WTC11 (cell line): ENCODE measurements at regions not wholly inside any gene's neighbourhood (a gene's known extent, or its start where the extent isn't known, plus 50 kb on each side); places are given as distances from the start of the nearest gene placed in this dataset.
"Not testable (repeated sequence)": the region's sequence is repeated elsewhere in the genome, so short reads cannot be mapped to it uniquely, and the experiment has no call there.

Experiments used
- ATAC-seq: fragments of 200-7000 bp; cut with Tn5 transposase; 2 replicates; pipeline ENCODE4 v1.10.0; 2021; ENCODE audit warnings: mild to moderate bottlenecking, moderate library complexity
- CTCF ChIA-PET: fragments of 300-600 bp; sonication (Branson Sonifier 250); formaldehyde crosslinking; loops from one replicate; lab custom pipeline; 2021; ENCODE audit warnings: antibody characterized with exemption; lab: Charles Lee
- POLR2A ChIA-PET: fragments of 350-600 bp; sonication (Branson Sonifier 250); formaldehyde crosslinking; loops from one replicate; lab custom pipeline; 2021; ENCODE audit warnings: antibody characterized with exemption; lab: Charles Lee
- DNase-seq: peaks from one replicate; pipeline ENCODE4 v3.0.0; 2021; ENCODE audit warnings: low spot score
- H3K27ac Mint-ChIP-seq: 2 replicates; pipeline ENCODE4 v1.8.0; 2021; ENCODE audit warnings: mixed read lengths
- H3K27me3 Mint-ChIP-seq: 2 replicates; pipeline ENCODE4 v1.8.0; 2021; ENCODE audit warnings: low read depth, mild to moderate bottlenecking, moderate library complexity, mixed read lengths
- H3K36me3 Mint-ChIP-seq: 2 replicates; pipeline ENCODE4 v1.8.0; 2021; ENCODE audit warnings: mixed read lengths
- H3K4me1 Mint-ChIP-seq: 2 replicates; pipeline ENCODE4 v1.8.0; 2022; ENCODE audit warnings: mixed read lengths
- H3K4me3 Mint-ChIP-seq: 2 replicates; pipeline ENCODE4 v1.8.0; 2021; ENCODE audit warnings: mild to moderate bottlenecking, moderate library complexity, mixed read lengths
- H3K9me3 Mint-ChIP-seq: 2 replicates; pipeline ENCODE4 v1.8.0; 2021; ENCODE audit warnings: mixed read lengths
- CREM ChIP-seq: sonication (generic); formaldehyde crosslinking; IDR thresholded peaks from 2 replicates; pipeline ENCODE4 v1.8.1; 2022; ENCODE audit warnings: mild to moderate bottlenecking, missing genetic modification reagents, moderate library complexity
- GABPB1 ChIP-seq: sonication (generic); formaldehyde crosslinking; IDR thresholded peaks from 2 replicates; pipeline ENCODE4 v1.8.1; 2023; ENCODE audit warnings: mild to moderate bottlenecking, missing genetic modification reagents
- JAZF1 ChIP-seq: fragments of 250-450 bp; sonication (Bioruptor Pico); IDR thresholded peaks from 2 replicates; pipeline ENCODE4 v1.9.0; 2021; ENCODE audit warnings: moderate library complexity, mild to moderate bottlenecking, inconsistent platforms
- NFE2L1 ChIP-seq: sonication (generic); formaldehyde crosslinking; IDR thresholded peaks from 2 replicates; pipeline ENCODE4 v1.8.1; 2023; ENCODE audit warnings: missing genetic modification reagents
- NR1H2 ChIP-seq: sonication (generic); formaldehyde crosslinking; IDR thresholded peaks from 2 replicates; pipeline ENCODE4 v1.9.0; 2021; ENCODE audit warnings: mild to moderate bottlenecking, moderate library complexity, missing genetic modification reagents
- TCF7 ChIP-seq: sonication (generic); formaldehyde crosslinking; IDR thresholded peaks from 2 replicates; pipeline ENCODE4 v1.8.0; 2022; ENCODE audit warnings: mild to moderate bottlenecking, low read depth, missing genetic modification reagents, moderate library complexity
- ZNF138 ChIP-seq: sonication (generic); formaldehyde crosslinking; conservative IDR thresholded peaks from 2 replicates; pipeline ENCODE4 v1.8.1; 2022; ENCODE audit warnings: mild to moderate bottlenecking, moderate library complexity, missing genetic modification reagents
- ZNF219 ChIP-seq: sonication (generic); formaldehyde crosslinking; IDR thresholded peaks from 2 replicates; pipeline ENCODE4 v1.8.0; 2023; ENCODE audit warnings: missing genetic modification reagents, mild to moderate bottlenecking, borderline replicate concordance
- TF ChIP-seq, protein P1 (sequence below): sonication (generic); formaldehyde crosslinking; IDR thresholded peaks from 2 replicates; pipeline ENCODE4 v1.8.1; 2023; ENCODE audit warnings: mild to moderate bottlenecking, missing genetic modification reagents, borderline replicate concordance
- TF ChIP-seq, protein P2 (sequence below): sonication (generic); formaldehyde crosslinking; IDR thresholded peaks from 2 replicates; pipeline ENCODE4 v1.8.1; 2022; ENCODE audit warnings: low read depth, missing genetic modification reagents, borderline replicate concordance
- TF ChIP-seq, protein P3 (sequence below): sonication (generic); formaldehyde crosslinking; IDR thresholded peaks from 2 replicates; pipeline ENCODE4 v1.8.1; 2022; ENCODE audit warnings: missing genetic modification reagents, borderline replicate concordance
- TF ChIP-seq, protein P4 (sequence below): sonication (generic); formaldehyde crosslinking; IDR thresholded peaks from 2 replicates; pipeline ENCODE4 v1.8.1; 2022; ENCODE audit warnings: mild to moderate bottlenecking, moderate library complexity, missing genetic modification reagents
- TF ChIP-seq, protein P5 (sequence below): sonication (generic); formaldehyde crosslinking; IDR thresholded peaks from 2 replicates; pipeline ENCODE4 v1.8.0; 2022; ENCODE audit warnings: missing genetic modification reagents

DNA sequence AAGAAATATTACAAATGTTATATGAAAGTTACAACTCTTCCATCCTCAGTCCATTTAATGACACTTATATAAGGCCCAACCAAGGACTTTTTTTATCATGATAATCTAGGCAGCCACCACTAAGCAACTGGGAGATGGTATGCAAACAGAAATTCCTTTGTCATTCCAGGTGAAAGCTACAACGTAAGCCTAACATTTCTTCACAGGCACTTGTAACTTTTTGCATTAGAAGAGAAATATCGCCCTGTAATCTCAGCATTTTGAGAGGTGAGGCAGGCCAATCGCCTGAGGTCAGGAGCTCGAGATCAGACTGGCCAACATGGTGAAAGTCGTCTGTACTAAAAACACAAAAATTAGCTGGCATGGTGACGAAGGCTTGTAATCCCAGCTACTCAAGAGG, 581.2 kb upstream of the SLC8A1 start (continued):
- TF ChIP-seq NFE2L1: no peak

DNA sequence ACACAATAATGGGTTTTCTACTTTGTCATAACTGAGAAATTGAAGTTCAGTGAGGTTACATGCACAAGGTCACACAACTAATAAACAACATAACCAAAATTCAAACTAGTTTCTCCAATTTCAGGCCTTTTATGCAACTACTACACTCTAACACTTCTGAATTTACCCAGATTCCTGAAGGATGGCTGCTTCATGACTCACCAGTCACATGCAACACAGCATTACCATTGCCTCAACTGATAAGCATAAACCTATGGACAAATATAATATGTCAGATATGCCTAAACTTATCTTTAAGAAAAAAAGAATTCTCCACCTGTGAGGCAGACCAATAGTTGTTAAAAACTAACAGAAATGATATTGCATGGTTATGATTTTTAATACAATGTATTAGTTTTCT, 586.5 kb upstream of the SLC8A1 start:
- DNase-seq (no peak), ATAC-seq (no peak)
- H3K9me3 Mint-ChIP-seq: peaks cover 31% of the 10 kb centered on the region
- no peaks in the 10 kb centered on the region; the same call in 1 of the 2 replicates for H3K36me3 Mint-ChIP-seq
- H3K4me1 Mint-ChIP-seq: peaks cover 33% of the 10 kb centered on the region
- H3K27me3 Mint-ChIP-seq: no peaks in the 10 kb centered on the region
- ChIA-PET CTCF (no interaction called here), POLR2A (no interaction called here)
- no peak for TF ChIP-seq TCF7 (CRISPR knock-in tag)
- TF ChIP-seq GABPB1: 0 out of 2 replicates have a peak, but pooled peaks have one; percentile 29
- no peak overlapping the region for H3K27ac Mint-ChIP-seq
- H3K4me3 Mint-ChIP-seq: no peak overlapping the region

DNA sequence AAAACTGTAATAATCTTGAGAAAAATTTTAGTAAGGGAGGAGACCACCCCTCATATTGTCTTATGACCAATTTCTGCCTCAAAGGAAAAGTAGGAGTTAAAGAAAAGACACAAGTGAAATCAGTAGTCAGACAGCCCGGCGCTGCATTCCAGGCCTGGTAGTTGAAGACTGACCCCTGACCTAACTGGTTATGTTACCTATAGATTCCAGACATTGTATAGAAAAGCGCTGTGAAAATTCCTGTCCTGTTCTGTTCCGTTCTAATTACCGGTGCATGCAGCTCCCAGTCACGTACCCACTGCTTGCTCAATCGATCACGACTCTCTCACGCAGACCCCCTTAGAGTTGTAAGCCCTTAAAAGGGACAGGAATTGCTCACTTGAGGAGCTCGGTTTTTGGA, 587.9 kb upstream of the SLC8A1 start:
- ATAC-seq, CTCF ChIA-PET, POLR2A ChIA-PET, H3K27me3 Mint-ChIP-seq, H3K36me3 Mint-ChIP-seq, H3K4me3 Mint-ChIP-seq: not testable (repeated sequence)
- Mint-ChIP-seq H3K27ac (peak overlapping the region; percentile 13; the same call in 1 of the 2 replicates), H3K9me3 (peaks cover 31% of the 10 kb centered on the region), H3K4me1 (peaks cover 27% of the 10 kb centered on the region)
- peak; percentile 11 for DNase-seq

- TF ChIP-seq JAZF1 (CRISPR knock-in tag): no peak
- no peak for TF ChIP-seq GABPB1
- no peak for TF ChIP-seq NR1H2 (CRISPR knock-in tag)
- TF ChIP-seq, protein P1, sequence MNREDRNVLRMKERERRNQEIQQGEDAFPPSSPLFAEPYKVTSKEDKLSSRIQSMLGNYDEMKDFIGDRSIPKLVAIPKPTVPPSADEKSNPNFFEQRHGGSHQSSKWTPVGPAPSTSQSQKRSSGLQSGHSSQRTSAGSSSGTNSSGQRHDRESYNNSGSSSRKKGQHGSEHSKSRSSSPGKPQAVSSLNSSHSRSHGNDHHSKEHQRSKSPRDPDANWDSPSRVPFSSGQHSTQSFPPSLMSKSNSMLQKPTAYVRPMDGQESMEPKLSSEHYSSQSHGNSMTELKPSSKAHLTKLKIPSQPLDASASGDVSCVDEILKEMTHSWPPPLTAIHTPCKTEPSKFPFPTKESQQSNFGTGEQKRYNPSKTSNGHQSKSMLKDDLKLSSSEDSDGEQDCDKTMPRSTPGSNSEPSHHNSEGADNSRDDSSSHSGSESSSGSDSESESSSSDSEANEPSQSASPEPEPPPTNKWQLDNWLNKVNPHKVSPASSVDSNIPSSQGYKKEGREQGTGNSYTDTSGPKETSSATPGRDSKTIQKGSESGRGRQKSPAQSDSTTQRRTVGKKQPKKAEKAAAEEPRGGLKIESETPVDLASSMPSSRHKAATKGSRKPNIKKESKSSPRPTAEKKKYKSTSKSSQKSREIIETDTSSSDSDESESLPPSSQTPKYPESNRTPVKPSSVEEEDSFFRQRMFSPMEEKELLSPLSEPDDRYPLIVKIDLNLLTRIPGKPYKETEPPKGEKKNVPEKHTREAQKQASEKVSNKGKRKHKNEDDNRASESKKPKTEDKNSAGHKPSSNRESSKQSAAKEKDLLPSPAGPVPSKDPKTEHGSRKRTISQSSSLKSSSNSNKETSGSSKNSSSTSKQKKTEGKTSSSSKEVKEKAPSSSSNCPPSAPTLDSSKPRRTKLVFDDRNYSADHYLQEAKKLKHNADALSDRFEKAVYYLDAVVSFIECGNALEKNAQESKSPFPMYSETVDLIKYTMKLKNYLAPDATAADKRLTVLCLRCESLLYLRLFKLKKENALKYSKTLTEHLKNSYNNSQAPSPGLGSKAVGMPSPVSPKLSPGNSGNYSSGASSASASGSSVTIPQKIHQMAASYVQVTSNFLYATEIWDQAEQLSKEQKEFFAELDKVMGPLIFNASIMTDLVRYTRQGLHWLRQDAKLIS (CRISPR knock-in tag): no peak
- no peak for TF ChIP-seq ZNF219 (CRISPR knock-in tag)
- TF ChIP-seq, protein P2, sequence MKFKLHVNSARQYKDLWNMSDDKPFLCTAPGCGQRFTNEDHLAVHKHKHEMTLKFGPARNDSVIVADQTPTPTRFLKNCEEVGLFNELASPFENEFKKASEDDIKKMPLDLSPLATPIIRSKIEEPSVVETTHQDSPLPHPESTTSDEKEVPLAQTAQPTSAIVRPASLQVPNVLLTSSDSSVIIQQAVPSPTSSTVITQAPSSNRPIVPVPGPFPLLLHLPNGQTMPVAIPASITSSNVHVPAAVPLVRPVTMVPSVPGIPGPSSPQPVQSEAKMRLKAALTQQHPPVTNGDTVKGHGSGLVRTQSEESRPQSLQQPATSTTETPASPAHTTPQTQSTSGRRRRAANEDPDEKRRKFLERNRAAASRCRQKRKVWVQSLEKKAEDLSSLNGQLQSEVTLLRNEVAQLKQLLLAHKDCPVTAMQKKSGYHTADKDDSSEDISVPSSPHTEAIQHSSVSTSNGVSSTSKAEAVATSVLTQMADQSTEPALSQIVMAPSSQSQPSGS (CRISPR knock-in tag): no peak
- TF ChIP-seq, protein P3, sequence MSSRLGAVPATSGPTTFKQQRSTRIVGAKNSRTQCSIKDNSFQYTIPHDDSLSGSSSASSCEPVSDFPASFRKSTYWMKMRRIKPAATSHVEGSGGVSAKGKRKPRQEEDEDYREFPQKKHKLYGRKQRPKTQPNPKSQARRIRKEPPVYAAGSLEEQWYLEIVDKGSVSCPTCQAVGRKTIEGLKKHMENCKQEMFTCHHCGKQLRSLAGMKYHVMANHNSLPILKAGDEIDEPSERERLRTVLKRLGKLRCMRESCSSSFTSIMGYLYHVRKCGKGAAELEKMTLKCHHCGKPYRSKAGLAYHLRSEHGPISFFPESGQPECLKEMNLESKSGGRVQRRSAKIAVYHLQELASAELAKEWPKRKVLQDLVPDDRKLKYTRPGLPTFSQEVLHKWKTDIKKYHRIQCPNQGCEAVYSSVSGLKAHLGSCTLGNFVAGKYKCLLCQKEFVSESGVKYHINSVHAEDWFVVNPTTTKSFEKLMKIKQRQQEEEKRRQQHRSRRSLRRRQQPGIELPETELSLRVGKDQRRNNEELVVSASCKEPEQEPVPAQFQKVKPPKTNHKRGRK (CRISPR knock-in tag): no peak
- TF ChIP-seq, protein P4, sequence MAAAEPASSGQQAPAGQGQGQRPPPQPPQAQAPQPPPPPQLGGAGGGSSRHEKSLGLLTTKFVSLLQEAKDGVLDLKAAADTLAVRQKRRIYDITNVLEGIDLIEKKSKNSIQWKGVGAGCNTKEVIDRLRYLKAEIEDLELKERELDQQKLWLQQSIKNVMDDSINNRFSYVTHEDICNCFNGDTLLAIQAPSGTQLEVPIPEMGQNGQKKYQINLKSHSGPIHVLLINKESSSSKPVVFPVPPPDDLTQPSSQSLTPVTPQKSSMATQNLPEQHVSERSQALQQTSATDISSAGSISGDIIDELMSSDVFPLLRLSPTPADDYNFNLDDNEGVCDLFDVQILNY (CRISPR knock-in tag): no peak
- TF ChIP-seq, protein P5, sequence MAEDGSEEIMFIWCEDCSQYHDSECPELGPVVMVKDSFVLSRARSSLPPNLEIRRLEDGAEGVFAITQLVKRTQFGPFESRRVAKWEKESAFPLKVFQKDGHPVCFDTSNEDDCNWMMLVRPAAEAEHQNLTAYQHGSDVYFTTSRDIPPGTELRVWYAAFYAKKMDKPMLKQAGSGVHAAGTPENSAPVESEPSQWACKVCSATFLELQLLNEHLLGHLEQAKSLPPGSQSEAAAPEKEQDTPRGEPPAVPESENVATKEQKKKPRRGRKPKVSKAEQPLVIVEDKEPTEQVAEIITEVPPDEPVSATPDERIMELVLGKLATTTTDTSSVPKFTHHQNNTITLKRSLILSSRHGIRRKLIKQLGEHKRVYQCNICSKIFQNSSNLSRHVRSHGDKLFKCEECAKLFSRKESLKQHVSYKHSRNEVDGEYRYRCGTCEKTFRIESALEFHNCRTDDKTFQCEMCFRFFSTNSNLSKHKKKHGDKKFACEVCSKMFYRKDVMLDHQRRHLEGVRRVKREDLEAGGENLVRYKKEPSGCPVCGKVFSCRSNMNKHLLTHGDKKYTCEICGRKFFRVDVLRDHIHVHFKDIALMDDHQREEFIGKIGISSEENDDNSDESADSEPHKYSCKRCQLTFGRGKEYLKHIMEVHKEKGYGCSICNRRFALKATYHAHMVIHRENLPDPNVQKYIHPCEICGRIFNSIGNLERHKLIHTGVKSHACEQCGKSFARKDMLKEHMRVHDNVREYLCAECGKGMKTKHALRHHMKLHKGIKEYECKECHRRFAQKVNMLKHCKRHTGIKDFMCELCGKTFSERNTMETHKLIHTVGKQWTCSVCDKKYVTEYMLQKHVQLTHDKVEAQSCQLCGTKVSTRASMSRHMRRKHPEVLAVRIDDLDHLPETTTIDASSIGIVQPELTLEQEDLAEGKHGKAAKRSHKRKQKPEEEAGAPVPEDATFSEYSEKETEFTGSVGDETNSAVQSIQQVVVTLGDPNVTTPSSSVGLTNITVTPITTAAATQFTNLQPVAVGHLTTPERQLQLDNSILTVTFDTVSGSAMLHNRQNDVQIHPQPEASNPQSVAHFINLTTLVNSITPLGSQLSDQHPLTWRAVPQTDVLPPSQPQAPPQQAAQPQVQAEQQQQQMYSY: no peak
- TF ChIP-seq CREM (CRISPR knock-in tag): no peak
- TF ChIP-seq ZNF138: no peak
- H3K27me3 Mint-ChIP-seq: no peaks in the 10 kb centered on the region
- ChIA-PET POLR2A (no interaction called here), CTCF (no interaction called here)
- peaks cover 27% of the 10 kb centered on the region for H3K4me1 Mint-ChIP-seq
- DNase-seq (no peak), ATAC-seq (0 out of 2 replicates have a peak, but pooled peaks have one; percentile 22)
- H3K4me3 Mint-ChIP-seq: no peak overlapping the region
- peaks cover 31% of the 10 kb centered on the region for H3K9me3 Mint-ChIP-seq
- no peaks in the 10 kb centered on the region; the same call in 1 of the 2 replicates for H3K36me3 Mint-ChIP-seq
- peak overlapping the region; percentile 69 for H3K27ac Mint-ChIP-seq
Observed at GRCh38 chr2:41040782-41041520, 589.1 kb upstream of the SLC8A1 start.
